ENCODE measurements at regions not wholly inside any gene's neighbourhood (a gene's known extent, or its start where the extent isn't known, plus 50 kb on each side); places are given as distances from the start of the nearest gene placed in this dataset.

DNA sequence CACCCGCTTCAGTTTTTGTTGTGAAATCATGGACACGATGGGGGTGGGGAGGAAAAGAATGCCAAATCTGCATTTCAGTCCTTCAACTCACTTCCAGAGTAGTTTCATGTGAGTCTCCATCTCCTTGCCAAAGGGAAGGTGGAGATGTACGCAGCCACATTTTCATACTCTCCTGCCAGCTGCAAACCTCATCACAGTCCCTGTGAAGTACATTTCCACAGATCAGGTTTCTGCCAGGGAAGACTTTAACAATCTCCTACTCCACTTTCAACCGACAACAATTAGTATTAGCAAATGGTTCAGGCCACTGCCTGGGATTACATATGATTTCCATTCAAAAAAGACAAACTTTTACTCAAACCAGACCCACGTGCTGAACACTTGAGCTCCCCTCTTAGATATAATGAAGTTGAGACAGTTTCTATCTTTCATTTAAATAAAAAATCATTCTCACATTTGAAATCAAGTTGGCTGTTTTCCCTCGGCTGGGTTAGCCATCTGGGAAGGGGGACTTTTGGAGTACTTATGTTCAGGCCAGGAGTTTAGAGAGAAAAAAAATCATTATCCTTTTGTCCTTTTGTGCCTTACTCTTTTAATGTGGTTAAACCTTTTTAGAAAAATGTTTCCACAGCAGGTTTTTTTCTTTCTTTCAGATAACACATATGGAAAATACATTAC lies 51.0 kb upstream of the CEP162 start:
- DNase-seq (ENCODE audit: low spot score), result peak; percentile 17

Data from GM03348 (cell line).